ENCODE measurements at regions not wholly inside any gene's neighbourhood (a gene's known extent, or its start where the extent isn't known, plus 50 kb on each side); places are given as distances from the start of the nearest gene placed in this dataset.

DNA sequence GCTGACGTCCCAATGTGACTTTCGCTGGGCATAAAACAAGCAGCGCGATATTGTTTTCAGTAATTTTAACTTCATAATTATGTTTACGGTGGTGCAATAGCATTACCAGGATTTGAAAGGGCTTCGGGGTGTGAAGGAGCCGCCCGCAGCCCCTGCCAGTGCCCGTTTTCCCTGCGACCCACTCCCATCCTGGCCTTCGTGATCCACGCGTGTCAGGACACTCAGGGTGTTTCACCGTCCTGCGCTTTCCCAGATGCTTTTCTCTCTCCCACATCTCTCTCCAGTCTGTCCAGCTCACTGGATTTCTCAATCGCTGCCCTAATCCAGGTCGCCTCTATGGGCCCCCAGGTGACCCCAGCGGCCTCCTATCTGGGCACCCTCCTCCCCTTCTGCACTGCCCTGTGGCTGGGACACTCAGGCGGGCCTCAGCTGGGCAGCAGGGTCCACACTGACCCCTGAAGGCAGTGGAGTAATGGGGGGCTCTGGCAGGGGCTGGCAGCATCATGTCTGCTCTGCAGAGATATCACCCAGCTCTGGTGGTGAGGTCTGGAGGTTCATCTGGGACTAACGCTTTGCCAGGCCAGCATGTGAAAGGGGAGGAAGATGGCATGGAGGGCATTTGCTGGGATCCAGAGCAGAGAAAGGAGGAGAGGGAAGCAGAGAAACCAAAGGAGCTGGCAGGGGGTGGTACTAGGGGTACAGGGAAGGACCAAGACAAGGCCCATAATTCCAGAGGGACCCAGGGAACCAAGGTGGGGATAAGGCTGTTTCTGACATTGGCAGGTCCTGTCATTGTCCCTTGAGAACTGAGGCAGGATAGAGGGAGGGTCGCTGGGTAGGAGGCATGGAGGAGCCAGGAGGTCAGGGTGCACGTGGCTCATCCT, 622.8 kb downstream of the BRD1 start:
- no peak for DNase-seq (ENCODE audit: low read depth in 2 of 2, low spot score in 1 of 2)

DNA sequence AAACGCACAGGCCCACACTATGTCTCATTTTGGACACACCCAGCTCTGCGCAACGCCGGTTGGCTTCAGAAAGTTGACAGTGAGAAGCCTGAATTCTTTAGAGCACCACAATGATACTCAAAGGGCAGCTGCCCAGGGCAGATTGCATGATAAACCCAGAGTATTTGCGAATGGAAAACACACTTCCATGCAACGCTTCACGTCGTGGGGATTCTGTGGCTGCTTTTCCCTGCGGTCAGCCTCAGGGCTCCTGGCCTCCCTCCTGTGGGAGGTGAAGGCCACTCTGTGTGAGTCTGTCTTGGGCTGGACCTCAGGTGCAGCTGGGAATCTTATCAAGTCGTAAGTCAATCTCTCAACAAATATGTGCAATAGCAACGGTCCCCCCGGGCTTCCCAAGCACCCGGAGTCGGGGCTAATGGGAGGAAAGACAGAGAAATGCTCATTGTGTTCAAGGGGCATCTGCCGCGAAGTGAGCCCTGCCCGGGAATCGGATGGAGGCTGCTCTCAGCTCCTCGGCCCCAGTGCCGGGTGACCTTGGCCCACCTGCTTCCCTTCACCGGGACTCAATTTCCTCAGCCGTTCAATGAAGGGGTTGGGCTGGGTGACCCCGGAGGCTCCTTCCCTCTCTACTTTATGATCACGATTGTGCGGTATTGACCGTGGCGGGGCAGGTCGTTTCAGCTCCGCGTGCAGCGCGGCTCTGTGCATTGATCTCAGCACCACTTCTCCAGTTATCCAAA, 623.6 kb downstream of the BRD1 start:
- no peak for DNase-seq (ENCODE audit: low read depth in 2 of 2, low spot score in 1 of 2)

DNA sequence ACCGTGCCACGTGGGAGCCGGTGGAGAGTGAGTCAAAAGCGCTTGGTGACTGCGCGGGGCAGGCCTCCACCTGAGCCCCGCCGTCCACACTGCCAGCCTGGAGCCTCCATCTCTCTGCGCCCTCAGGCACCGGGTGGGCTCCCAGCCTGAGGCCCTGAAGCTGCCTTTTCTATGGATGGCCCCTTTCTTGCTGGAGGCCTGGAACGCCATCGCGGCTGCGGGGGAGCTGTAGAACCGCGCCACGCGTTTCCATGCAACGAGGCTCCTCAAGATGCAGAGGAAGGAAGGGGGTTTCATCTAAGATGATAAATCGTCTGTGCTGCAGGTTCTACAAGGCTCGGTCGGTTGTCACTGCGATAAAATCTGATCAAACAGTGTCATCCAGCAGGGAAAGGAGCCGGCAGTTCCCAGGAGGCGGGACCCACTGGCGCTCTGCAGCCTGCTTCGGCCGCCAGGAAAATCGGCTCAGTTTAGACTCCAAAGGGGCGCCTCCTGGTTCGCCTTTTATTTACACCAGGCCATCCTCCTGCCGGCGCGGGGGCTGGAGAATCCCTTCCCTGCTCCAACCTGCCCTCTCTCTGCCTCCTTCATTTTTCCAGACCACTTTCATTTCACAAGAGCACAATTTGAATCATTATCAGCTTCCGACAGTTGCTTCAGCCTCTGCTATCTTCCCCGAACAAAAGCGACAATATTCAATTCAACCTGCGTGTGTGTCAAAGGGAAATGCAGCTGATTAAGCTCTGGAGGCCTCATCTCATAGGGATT, 624.4 kb downstream of the BRD1 start:
- no peak for DNase-seq (ENCODE audit: low read depth in 2 of 2, low spot score in 1 of 2)

DNA sequence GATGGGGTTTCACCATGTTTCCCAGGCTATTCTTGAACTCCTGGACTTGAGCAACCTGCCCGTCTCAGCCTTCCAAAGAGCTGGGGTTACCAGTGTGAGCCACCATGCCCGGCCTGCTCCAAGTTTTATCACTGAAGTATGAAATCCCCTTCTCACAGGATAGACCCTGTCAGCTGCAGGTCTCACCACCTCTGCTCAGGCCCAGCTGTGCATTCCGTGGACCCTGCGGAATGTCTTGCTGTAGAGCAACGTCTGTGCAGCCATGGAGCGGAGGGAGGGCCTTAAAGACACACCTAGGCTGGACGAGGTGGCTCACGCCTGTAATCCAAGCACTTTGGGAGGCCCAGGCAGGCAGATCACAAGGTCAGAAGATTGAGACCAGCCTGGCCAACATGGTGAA, 625.4 kb downstream of the BRD1 start:
- DNase-seq (ENCODE audit: low read depth in 2 of 2, low spot score in 1 of 2): no peak

DNA sequence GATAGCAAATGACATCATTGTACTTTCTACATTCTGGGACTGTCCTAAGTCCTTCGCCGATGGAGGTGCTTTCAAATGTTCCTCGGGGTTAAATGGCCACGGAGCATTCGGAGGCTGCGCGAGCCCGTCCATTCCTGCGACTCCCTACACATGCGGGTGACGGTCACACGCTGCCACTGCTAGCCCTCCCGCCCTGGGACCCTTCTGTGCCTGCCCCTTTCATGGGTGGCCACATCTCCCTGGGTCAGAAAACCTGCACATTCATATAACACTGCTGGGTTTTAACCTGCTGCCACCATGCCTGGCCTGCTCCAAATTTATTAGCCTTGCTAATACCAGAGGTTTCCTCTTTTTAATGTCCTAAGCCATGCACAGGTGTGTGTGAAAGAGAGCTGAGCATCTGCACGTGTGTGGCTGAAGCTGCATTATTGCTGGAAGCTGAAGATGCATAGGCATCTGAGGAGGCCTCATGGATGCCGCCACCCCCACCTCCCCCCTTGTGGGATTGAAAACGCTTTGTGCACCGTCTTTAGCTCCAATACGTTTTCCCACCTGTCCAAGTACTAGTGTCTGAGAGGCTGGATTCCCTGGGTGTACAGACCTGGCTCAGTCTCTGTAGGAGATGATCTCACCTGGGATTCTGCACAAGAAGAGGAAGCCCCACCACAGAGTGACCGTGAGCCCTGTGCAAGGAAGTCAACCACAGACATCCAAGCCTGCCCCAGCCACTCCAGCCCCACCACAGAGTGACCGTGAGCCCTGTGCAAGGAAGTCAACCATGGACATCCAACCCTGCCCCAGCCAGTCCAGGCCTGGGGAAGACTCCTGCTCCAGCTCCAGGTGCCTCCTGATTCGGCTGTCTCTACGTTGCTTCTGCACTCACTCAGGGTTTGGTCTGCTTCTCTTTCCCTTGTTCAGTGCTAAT, 626.4 kb downstream of the BRD1 start:
- no peak for DNase-seq (ENCODE audit: low read depth in 2 of 2, low spot score in 1 of 2)

DNA sequence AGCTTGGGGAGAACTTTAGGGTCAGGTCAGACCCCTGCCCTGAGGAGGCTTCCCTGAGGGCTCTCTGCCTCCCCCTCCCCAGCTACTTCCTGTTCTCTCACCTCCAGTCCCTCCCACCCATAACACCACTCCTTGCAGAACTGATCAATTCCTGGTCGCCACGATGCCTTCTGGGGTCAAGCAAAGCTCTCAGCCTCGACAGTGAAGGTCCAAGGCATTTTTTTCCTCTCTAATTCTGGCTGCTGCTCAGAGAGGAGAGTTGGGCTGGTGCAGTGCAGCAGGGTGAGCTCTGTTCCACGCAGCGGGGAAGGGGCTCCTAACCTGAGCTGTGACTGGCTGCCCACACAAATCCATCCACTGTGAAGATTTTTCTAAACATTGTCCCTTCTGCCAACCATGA, 628.4 kb downstream of the BRD1 start:
- DNase-seq (ENCODE audit: low read depth in 2 of 2, low spot score in 1 of 2): no peak

DNA sequence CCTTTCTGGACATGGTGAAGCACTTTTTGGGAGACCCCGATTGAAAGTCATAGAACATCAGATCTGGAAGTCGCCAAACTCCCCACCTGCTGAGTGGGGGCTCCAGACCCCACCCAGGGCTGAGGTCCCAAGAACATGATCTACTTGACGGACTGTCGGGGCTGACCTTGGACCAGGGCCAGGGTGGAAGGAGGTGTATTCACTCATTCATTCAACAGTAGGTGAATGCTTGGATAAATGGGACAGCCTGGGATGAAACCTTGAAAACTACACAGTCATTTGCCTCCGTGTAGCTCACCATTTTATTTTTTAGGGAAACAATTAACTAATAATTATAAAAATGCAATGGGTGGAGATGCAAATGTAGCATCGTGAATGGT, 629.0 kb downstream of the BRD1 start:
- no peak for DNase-seq (ENCODE audit: low read depth in 2 of 2, low spot score in 1 of 2)

DNA sequence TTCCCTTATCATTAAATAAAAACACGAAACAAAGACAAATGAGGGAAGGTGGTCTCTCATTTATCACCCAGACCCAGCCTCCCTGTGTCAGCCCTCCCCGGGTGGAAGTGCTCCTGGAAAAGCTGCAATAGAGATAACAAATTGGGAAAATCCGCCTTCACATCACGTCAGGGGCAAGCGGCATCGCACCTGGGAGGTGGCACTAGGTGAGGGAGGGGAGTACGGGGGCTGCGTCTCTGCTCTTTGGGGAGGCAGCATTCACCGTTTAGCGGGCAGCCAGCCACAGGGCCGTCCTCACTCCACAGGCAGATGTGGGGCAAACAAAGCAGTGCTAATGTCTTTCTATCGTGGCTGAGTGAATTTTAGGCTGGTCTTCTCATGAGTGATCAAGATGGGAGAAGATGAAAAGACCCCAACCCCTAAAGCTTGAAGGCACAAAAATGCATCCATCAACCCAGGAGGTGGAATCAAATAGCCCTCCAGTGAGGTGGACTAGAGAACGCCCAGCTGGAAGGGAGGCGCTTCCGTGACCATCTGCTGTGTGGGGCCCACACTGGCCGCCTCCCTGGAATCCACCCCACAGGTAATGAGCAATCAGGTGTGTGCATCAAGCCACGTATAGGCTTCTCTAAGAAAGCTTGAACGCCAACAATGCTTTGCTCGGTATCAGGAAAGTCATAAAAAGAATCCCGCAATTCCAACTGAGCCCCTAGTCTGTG, 629.5 kb downstream of the BRD1 start:
- no peak for DNase-seq (ENCODE audit: low read depth in 2 of 2, low spot score in 1 of 2)

DNA sequence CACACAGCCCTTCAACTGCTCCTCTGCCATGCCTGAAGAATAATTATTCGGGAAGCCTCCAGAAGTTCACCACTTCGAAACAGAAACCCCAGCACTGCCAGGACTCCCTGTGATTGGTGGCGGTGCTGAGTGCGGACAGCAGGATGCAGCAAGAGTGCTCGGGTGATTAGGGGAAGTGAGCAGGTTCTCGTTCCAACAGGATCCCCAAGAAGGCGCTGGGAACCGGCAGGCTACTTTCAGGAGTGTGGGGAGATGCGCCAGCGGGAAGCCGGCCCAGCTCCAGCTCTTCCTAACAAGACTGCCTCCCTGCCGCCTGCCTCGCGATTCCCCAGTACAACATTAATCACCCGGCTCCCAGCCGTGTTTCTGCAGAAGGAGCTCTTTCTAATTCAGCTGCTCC, 630.2 kb downstream of the BRD1 start:
- no peak for DNase-seq (ENCODE audit: low read depth in 2 of 2, low spot score in 1 of 2)

DNA sequence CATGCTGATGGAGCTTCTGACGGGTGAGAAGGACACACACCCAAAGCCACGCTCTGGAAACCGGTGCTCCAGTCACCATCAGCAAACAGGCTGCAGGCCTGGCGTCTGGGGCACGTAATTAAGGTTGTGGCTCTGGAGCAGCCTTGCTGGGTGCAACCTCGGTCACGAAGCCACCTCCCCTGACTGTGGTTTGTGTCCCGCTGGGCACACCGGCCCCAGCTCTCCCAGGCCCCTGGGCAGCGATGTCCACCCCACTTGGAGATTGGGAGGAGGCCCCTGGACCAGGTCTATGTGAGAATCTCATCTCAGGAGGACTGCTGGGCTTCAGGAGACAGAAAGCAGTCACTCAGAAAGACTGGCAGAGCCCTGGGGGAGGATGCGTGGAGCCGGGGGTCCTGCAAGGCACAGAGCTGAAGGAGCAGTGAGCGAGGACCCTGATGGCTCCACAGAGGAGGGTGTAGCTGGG, 631.6 kb downstream of the BRD1 start:
- no peak for DNase-seq (ENCODE audit: low read depth in 2 of 2, low spot score in 1 of 2)

DNA sequence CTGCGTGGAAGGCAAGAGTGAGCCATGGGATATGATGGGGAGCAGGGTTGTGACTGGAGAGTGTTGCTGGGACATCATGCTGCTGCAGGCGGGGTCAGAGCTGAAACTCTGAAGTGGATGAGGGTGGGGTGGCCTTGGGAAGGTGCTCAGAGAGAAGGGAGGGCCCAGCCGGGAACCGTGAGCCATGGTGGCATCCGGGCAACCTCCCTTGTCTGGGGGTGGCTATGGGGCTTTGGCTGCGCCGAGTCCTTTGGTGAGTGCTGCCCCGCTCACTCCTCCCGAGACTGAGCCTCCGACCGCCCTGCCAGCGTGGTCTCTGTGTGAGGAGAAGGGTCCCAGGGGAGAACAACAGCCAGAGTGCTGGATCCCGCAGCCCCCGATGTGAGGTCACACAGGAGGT, 632.0 kb downstream of the BRD1 start:
- DNase-seq (ENCODE audit: low read depth in 2 of 2, low spot score in 1 of 2): no peak

DNA sequence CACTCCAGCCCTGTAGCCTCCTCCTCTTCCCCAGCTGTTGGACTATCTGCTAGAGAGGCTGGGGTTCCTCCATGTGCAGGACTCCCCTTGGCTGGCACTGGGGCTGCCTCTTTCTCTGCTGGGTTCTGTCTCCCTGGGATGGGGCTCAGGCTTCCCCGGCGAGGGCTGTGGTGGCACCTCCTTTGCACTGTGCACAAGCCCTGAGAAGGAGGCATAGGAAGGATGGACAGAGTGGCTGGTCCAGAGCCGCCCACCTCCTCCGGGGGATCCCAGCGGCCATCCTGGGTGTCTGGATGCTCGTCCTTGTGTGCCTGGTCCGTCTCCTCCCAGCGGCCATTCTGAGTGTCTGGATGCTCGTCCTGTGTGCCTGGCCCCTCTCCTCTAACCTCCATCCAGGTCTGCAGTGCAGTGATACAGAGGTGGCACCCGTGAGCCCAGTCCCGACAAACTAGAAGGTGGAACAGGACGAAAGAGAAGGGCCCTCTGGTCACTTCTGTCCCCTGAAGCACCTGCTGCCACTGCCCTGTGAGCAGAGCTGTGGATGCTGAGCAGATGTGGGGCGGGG, 633.7 kb downstream of the BRD1 start:
- no peak for DNase-seq (ENCODE audit: low read depth in 2 of 2, low spot score in 1 of 2)

DNA sequence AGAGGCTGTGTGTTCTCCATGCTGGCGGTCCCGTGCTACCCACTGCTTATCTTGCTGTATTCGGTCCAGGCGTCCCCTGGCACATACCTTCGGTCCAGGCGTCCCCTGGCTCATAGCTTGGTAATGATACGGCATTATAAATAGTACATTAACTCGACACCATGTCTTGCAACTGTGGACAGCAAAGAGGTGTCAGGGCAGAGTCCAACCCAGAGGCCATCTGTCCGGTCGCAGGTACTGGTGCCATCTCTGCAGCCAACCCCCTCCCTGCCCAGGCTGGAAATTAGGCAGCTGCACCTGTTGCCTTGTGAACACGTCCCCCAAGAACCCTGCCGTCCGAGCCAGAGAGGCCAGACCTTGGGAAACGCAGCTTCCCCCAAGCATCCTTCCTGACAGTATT, 634.3 kb downstream of the BRD1 start:
- no peak for DNase-seq (ENCODE audit: low read depth in 2 of 2, low spot score in 1 of 2)

DNA sequence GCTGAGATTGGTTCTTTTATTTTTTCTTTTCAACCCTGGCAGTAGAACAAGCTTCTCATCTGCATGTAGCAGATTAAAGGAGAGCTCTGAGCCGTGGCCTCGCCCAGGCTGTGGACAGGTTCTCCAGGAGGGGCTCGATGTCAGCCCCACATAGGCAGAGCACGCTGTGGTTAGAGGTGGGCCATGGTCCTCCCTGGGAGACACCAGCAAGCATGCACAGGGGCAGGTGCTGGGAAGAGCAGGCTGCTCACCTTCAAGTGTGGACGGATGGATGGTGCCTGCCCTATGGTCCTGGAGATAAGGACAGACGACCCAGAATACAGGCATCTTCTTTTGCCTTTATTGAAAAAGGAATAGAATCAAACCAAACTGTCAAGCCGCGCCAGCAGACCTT, 634.8 kb downstream of the BRD1 start:
- DNase-seq (ENCODE audit: low read depth in 2 of 2, low spot score in 1 of 2): no peak

DNA sequence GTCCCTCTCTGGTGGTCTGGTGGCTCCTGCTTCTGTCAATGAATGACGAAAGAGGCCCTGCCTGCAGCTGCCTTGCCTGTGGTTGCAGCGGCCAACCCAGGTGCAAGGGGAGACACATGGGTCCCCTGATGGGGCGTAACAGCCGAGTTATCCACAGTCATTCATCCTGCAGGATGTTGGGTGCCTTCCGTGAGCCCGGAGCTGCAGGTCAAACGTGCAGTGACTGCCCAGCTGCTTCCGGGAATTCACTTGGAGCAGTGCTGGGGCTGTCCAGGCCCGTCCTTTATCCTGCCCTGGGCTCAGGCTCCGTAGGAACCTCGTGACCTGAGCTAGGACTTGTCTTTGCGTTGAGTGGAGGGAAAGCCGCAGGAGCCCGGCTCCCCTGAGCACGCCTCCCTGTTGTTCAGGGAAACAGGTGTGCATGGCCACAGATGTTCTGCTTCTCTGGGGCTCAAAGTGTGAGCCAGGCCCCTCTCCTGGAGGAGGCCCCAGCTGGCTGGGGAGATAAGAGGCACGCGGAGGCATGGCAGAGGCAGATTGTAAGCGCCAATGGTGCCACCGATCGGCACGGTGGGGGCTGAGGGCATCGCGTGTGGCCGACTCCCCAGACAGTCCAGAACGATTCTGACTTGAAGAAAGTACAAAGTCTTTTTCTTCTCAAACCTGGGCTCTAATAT, 635.4 kb downstream of the BRD1 start:
- DNase-seq (ENCODE audit: low read depth in 2 of 2, low spot score in 1 of 2): no peak

DNA sequence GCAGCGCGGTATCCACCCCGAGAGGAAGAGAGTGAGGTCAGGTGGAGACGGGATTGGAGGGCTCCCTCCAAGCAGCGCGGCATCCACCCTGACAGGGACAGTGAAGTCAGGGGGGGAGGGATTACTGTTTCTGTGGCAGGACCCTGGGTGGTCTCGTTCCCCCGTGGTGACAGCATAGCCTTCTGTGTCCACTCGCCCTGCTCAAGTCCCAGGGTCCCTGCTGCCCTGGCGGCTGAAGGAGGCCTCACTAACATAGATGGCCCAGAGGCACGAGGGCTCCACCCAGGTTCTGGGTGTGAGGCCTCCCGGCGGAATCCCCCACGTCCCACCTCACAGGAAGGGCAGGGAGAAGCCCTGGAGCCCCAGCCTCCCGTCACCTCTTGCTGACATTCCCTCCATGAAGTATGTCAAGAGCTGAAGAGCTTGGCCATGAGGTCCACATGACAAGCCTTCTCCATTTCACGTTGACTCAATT, 636.1 kb downstream of the BRD1 start:
- DNase-seq (ENCODE audit: low read depth in 2 of 2, low spot score in 1 of 2): no peak

DNA sequence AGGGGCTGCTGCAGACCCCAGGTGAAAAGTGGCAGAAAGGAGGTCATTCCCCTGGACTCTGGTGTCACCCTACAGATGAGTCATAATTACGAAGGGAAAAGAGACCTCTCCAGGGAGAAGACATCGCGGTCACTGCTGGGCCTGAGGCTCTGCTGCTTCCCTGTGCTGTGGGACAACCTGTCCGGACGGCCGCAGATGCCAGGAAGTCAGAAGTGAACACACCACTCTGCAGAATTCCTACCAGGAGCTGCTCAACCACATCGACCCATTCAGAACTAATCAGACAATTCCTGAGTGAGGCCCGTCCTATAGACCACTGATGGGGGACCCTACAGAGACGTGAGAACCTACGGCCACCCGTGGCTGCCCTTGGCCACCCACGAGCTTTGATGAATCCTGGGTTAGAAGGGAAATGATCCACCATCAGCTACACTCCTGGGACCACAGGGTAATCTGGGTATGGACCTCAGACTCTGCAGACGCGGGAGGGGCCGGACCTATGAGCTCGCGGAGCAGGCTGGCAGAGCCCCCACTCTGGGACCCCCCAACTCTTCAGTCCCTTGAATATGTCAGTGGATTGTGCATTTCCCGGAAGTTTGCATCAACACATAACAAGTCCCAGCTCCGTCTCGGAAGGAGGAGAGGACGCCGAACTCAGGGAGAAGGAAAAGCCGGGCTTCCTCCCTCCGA, 636.7 kb downstream of the BRD1 start:
- no peak for DNase-seq (ENCODE audit: low read depth in 2 of 2, low spot score in 1 of 2)

DNA sequence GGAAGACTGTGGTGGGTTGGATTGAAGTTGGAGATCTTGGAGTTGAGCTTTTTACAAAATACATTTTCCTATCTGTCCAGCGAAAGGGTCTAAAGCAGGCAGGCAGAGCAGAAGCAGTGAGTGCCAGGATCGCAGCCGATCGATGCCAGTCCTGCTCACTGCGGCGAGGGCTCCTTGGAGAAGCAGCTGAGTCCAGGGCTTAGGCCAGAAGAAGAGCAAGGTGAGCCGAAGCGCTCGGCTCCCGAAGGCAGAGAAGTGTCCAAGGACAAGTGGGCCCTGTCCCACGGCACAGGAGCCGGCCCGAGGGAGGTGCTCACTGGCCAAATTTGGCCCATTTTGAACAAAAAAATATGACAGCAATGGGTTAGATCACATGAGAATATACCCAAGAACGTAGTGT, 637.8 kb downstream of the BRD1 start:
- DNase-seq (ENCODE audit: low read depth in 2 of 2, low spot score in 1 of 2): no peak

All from stimulated activated CD8-positive, alpha-beta memory T cell treated with anti-CD3 and anti-CD28 coated beads, Interleukin-4, amount 100 ng/mL, for 4 hours (primary cell).